Fibroblast of gingiva (primary cell): ENCODE measurements at regions not wholly inside any gene's neighbourhood (a gene's known extent, or its start where the extent isn't known, plus 50 kb on each side); places are given as distances from the start of the nearest gene placed in this dataset.

ENCODE experiments used
- DNase-seq: peaks from one replicate; pipeline ENCODE4 v3.0.0-alpha.2; 2011; ENCODE audit warnings: low read depth

DNA sequence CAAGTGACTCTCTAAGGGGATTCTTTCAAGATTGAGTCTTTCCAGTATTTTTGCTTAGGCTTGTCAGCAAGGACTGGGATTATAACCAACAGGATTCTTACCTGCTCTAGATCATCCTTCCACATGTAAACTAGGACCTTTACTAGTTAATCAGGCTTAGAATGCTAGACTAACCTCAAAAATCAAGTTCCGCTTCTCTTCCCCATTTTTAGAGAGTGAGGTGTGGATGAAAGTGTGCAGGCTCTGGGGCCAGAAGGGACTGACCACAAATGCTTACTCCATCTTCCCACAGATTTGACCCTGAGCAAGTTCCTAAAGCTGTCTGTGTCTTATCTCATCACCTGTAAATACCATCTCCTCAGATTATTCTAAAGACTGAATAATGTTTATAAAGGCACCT, 89.5 kb upstream of the IL12A start:
- DNase-seq, result no peak

DNA sequence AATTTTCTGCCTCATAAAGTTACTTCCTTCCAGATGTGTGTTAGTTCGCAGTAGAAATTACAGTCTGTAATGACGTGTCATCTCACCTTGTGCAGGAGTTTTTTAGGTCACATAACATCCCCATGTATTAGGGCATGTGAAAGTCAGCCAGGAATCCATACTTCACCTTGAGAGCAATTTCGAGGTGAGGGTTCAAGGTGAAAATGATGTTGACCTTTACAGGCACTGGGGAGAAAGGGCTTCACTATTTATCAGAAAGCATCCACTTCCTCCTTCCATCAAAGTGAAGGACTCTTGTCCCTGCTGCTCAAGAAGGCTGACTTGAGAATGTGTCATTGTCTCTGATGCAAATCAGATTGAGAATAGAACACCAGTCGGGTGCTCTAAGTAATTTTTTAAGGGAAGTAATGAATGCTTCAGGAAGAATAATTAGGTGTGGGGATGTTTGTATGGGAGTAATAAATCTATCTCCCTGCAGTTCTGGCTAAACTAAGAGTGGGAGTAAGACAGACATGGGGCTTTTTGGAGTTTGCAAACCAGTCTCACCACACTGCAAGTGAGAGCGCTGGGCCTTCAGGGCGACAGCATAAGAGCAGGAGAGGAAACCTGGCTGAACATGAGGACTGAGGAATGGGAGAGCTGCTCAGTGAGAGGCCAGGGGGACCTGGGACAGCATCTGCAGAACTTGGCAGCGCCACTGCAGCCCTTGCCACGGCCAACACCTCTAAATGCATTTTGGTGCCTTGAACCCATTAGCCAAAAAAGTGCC, 85.9 kb upstream of the IL12A start:
- DNase-seq, result no peak

DNA sequence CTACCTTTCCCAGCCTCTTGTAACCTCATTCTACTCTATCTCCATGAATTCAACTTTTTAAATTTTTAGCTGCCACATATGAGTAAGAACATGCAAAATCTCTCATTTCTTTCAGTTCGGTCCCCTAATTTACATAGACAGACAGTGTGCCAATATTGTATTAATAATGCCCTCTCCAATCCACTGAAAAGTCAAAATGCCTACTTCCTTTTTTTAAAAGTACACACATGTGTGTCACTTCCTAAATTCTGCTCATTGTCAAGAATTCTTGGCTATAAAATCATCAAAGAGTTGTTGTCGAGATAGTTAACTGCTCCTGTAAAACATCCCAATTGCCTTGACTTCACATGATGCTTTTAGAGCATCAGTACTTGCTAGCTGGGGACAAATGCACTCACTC, 84.2 kb upstream of the IL12A start:
- DNase-seq, result no peak

DNA sequence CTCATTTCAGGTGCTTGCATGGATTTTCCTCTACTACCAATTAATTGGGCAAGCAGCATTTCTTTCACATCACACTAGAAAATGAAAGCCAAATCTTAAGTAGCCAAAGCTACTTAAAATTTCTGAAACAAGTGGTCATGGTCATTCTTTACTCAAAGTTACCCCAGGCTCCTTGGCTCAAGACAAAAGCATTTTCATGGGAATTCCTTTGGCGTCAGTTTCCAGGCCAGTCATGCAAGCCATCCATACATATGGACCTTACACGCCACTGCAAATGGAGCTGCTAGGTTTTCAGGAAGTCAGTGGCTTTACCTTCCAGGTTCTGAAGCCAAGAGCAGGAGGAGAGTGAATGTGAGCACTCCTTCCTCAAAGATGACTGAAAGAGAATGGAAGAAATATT, 83.7 kb upstream of the IL12A start:
- DNase-seq, result no peak

DNA sequence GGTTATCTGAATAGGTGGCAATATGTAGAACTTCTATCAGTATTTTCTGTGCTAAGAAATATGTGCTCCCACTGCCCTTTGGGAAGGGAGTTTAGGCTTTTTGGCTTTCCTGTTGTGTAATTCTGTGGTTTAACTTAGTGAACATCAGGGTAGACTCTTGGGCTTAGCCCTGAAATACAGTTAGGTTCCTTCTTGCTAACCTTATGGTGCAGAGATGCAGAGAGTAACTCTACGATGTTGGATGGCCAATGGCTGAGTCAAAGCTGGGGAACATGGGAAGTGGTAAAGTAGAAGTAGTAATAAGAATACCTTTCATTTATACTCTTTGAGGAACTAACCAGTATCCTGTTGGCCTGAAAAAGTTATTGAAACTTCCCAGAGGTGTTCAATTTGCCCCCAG, 80.8 kb upstream of the IL12A start:
- DNase-seq, result no peak

DNA sequence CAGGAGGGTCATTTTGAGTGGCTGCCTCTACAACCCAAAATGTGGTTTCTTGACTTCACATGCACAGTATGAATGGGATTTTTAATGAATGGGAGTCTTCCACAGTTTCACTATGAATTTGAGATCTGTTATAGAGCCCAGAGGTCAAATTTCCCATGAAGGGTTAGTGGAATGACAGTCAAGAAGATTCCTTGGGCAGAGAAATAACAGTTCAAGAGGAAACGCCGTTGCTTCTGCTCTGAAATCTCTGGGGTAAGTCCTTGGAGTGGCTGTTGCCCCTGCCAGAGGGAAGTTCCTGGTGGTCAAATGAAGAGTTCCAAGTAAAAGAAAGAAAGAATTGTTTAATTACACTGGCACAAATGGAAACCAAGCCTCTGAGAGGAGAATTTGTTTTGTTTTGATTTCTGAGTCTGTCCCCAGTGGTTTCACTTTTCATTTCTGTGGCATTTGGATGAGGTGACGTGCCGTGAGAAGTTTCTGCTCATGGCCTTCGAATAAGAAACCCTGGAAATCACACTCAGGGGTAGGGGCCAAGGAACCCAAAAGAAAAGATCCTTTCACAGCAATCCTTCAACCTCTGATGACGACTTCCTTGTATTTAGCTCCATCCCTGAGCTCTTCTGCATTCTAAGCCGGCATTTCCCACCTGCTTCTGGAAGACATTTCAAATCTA, 77.5 kb upstream of the IL12A start:
- peak; percentile 36 for DNase-seq

DNA sequence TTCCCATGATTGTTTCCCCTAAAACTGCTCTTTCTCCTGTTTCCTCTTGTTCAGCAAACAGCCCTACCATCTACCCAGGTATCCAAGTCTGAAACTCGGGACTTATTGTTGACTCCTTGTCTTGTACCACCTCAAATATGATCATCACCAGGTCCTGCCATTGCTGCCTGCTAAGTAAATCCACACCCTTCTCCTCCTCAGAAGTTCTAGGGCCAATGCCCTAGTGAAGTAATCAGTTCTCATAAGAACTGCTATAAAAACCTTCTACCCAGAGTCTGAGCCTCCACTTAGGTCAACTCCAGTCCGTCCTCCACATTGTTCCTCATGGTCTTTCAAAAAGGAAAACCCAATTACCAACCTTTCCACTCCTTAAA, 77.0 kb upstream of the IL12A start:
- no peak for DNase-seq

DNA sequence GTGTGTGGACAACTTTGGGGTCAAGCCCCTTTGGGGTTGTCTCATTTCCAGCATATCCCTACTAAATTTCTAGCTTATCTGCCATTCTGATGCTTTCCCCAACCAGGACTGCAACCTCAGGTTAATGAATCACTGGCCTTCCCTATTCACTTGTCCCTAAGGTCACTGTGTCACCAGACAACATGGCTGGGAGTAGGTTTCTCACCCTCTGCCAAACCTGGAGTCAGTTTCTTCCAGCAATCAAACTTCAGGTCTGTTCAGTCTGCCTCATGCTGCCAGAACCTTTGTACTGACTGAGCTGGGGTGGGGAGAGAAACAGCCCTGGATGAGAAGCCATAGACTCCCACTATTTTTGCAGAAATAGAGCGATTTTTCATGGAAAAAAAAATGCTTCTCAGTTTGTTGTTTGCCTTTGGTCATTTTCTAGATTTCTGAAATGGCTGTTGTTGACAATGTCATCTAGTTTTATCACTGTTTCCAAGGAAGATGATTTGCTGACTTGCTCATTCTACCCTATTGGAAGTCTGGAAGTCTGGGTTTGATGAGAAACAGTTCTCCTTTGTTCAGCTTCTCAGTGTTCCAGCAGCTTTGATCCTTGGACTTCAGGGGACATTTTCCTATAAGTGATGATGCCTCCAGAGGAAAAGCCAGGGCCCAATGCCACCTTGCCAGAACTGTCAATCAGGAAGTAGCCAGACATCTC, 74.8 kb upstream of the IL12A start:
- DNase-seq, result no peak

DNA sequence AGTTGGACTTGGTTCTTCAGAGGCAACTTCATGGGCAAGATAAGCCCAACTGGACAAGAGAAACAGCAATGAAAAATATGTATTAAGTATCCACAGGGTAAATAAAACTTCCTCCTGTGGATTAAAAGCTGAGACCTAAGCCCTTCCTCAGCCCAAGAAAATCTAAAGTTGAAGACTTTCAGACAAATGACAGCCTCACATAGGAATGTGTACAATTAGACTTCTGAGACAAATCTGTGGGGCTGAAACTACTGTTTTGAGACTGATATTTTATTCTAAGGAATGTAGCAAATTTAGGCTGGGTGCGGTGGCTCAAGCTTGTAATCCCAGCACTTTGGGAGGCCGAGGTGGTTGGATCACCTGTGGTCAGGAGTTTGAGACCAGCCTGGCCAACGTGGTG, 74.2 kb upstream of the IL12A start:
- no peak for DNase-seq

DNA sequence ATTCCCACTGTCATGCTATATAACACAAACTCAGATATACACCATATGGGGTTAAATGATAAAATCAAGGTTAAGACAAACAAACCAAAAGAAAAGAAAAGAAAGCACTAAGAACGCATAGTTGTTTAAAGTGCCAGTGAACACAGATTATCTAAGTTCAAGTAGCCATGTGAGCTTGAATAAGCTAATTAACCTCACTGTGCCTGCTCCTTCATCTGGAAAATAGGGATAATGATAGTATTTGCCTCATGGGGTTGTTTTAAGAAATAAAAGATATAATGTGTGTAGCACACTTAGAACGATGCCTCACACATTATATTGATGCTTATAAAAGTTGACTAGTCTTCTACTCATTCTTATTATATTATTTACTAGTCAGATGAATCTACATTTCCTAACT, 72.6 kb upstream of the IL12A start:
- no peak for DNase-seq

DNA sequence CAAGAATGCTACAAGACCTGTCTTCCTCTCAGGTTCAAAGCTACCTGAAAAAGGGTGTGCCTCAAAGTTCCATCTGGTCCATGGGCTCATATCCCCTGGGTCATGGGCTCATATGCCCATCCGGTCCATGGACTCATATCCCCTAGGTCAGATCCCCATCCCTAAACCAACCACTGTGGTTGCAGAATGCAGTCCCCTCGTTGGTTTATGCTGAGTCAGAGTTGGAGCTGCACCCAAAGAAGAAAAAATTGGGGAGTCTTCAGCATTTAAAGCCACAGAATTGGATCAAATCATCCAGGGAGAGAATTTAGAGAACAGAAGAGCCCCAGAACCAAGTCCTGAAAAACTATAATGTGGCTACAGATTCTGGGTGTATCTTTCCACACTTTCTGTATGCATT, 71.5 kb upstream of the IL12A start:
- DNase-seq, result no peak

DNA sequence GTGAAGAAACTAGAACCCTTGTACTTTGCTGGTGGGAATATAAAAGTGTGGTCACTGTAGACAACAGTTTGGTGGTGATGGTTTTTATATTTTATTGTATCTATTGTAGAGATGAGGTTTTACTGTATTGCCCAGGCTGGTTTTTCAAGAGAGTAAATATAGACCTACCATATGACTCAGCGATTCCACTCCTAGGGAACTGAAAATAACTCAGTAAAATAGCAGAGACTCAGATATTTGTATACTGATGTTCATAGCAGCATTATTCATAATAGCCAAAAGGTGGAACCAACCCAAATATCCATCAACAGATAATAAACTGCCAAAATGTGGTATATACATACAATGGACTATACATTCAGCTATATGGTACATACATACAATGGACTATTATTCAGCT, 68.8 kb upstream of the IL12A start:
- DNase-seq, result peak; percentile 27

DNA sequence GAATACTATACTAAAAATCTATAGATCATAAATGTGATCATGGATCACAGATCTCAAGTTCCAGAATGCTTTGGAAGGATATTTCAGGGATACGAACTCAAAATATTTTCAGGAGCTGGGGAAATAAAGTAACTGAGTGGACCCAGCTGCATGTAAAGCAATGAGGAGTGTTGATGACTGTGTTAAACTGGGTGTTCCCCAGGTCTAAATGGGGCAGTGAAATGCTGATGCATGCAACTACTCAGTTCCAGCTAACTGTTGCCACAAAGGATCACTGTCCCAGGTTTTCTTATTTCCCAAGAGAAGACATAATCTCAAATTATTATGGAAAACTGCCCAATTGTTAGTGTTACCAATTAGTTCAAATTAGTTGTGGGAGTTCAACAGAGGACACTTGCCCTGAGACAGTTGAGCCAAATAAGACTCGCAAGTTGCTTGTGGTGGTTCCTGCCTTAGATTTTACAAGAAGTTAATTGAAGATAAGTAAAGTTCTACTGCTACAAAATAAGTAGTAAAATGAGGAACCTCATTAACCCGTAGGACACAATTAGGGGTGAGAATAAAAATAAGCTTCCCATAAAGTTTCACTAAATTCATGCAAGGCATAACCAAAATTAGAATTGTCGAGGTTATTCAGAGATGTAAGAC, 66.3 kb upstream of the IL12A start:
- no peak for DNase-seq

DNA sequence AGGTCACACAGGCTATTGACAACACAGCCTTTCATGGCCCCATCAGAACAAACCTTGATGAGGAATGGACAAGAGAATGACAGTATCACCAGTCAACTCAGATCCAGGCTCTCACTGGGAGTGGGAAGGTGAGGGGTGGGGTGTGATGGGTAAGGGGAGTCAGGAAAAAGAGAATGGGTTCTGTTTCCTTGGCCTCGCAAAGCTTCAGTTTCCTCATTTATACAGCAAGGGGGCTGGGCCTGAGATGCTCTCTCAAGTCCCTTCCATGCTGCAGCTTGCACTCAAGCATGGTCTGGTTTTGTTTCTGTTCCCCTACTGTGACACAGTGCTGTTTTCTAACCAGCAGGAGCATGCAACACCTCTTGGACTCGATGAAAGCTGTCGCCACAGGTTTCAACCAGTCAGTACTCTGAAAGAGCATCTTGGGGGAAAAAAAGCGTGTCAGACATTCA, 65.7 kb upstream of the IL12A start:
- DNase-seq, result no peak

DNA sequence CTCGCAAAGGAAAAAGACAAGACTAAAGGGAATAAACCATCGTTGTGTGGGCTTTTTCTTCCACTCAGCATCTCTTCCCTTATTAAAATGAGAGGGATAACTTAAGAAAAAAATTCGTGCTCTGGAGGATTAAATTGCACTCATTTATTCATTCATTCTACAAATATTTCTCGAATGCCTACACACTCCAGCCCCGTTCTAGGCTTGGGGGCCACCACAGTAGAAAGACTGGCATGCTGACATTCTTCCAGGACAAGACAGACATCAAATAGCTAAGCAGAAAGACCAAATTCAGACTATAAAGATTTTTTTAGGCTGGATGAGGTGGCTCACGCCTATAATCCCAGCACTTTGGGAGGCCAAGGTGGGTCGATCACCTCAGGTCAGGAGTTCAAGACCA, 65.3 kb upstream of the IL12A start:
- no peak for DNase-seq

DNA sequence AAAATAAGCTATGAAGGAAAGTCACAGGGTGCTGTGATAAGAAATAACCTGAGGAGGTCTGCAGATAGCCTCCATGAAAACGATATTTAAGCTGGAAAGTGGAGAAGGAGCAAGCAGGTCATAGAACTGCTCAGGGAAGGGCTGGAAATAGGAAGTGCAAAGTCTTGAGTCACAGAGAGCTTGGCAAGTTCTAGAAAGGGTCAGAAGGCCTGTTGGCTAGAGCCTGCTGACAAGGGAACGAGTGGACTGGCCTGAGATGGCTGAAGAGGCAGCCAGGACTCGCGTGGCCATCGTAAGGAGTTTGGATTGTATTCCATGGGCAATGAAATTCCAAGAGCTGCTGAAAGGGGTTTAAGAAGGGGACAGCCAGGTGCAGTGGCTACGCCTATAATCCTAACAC, 64.7 kb upstream of the IL12A start:
- no peak for DNase-seq

DNA sequence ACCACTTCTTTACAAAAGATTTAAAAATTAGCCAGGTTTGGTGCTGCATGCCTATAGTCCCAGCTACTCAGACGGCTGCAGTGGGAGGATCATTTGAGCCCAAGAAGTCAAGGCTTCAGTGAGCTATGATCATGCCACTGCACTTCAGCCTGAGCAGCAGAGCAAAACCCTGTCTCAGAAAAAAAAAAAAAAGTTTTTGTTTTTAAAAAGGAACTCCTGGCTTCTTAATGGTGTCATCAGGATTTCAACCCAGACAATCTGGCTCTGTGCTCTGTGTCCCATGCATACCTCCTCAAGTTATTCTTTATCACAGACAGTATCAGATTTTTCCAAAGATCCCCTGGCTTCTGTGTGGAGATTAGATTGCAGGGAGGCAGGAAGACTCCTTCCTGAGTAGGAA, 64.2 kb upstream of the IL12A start:
- DNase-seq, result no peak

DNA sequence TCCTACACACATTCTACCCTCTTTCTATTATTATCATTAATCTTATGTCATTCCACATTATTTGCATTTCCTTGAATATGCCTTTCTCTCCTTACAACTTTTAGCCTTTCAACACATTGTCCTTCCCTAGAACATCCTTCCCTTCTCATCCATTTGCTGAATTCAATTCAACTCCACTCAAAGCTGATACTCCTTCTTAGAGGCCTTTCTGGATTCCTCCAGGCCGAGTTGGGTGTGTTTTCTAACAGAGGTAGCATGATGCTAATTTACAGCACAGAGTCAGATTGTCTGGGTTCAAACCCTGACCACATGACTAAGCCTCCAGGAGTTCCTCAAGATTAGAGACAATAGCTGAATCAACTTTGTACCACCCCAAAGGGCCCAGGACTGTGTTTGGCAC, 63.4 kb upstream of the IL12A start:
- DNase-seq, result no peak

DNA sequence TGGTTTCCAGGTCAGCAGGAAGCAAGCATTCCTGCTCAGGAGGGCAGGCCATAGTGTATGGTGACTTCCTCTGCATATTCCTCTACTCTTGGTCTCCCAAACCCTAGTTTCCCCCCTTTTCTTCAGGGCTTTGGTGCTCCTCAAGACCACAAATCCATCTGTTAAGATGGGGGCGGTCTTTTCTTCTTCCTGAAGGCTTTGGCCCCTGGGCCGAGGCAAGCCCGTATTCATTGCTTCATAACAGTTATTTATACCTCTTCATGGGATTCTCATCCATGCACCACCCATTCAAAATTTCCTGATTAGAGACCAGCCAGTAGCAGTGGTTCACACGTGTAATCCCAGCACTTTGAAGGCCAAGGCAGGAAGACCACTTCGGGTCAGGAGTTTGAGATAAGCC, 62.1 kb upstream of the IL12A start:
- no peak for DNase-seq

DNA sequence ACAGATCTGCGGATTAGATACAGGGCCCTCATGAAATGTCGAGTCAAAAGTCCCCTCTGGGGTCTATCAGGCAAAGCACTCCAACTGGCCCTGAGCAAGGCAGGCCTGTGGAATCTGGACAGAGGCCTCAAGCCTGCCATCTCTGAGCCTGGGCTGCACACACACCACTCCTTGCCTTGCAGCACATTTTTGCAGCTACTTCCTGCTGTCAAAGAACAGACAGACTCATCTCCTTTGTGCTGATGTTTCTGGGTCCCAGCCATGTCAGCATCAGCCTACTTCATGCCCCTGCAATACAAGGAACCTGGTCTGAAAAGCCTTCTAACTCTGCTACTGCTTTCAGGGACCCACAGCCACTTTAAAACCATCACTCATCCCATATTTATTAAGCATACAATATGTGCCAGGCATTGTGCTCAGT, 60.6 kb upstream of the IL12A start:
- DNase-seq, result peak; percentile 18

DNA sequence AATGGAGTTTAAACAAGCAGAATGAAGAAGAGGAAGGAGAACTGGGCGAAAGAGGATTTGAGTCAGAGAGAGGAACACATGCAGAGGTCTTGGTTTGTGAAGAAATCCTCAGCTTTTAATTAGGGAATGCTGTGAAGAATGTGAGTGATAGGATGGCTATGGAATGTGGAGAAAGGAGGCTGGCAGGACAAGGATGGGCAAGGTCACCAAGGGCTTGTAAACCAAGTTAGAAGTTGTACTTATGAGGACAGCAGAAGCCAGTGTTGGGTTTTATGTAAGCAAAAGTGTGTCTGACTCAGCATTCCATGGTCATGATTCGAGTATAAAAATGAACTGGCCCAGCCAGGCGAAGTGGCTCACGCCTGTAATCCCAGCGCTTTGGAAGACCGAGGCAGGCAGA, 60.0 kb upstream of the IL12A start:
- DNase-seq, result peak; percentile 99

DNA sequence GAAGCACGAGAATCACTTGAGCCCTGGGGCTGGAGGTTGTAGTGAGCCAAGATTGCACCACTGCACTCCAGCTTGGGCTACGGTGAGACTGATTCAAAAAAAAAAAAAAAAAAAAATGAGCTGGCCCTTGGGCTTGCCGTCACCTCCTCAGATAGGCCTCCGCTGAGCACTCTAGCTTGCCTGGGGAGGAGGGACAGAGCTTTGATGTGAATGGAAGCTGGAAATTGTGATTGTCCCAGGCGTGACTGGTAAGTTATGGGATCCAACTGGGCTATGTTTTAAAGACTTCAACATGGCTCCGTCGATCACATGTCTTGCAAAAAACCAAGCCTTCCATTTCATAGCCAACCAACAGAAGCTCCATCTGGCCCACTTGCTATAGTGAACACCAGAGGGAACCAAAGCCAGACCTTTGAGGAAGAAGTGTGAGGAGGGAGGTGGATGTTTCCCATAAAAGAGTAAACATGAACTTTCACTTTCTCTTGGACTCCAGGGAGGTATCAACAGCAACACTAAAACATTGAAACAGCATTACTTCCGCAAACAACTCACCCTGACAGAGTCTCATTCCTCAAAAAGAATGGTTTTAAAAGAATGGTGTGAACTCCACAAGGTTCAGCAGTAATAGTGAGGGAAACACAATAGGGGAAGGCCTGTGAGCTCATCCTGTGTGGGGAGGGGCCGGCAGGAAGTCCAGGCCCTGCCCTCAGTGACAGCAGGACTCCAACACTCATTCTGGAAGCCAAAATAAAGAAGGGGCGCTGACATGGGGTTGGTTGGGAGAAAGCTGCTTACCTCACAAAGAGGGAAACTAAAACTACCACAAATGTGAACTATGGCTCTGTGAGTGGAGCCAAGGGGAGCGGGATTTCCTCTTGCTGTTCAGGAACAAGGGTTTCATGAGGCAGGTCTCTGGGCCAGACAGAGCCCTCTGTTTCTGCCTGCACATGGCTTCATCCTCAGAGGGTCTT, 59.2 kb upstream of the IL12A start:
- DNase-seq, result peak; percentile 80
